RCC 7860 (cell line): ENCODE measurements at regions not wholly inside any gene's neighbourhood (a gene's known extent, or its start where the extent isn't known, plus 50 kb on each side); places are given as distances from the start of the nearest gene placed in this dataset.

Experiments
- DNase-seq: peaks from one replicate; pipeline ENCODE4 v3.0.0-alpha.2; 2015; ENCODE audit warnings: low spot score
- FAIRE-seq: peaks from 2 replicates; lab custom pipeline; 2012; peaks lifted over from hg19 to GRCh38; lab: Jason Lieb, UNC

DNA sequence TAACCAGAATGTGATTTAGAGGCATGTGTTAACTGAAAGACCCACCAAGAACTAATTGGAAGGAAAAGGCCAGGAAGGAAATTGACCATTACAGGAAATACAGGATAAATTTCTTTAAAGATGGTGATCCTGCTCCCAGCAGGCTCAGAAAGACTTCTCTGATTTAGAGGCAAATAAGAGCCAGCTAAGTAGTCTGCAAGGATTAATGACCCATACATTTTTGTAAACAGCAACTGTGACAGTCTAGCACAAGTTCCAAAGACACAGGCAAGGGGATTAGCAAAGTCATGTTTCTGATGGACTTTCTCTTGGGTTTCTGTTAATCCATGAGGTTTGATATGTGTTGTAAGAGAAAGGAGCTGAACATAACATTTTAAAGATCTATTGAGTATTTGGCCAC lies 425.0 kb downstream of the HTR7 start:
- no peak for DNase-seq
- FAIRE-seq, result no peak

DNA sequence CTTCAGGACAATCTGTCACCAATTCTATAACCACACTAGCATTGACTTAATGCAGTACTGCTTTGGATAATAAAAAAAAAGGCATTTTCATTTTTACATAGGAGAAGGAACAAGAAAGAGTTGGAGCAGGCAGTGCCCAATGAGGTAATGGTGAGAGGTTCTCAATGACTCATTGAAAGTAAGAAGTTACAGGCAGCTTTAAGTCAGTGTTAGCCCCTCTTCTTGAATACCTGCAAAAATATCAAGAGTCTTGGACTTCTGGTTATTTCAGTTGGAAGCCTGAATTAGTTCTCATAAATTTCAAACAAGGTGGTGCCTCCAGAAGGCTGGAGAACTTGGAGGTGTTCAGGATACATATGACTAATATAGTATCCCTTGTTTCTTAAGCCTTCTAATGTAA lies 422.5 kb downstream of the HTR7 start:
- no peak for FAIRE-seq
- DNase-seq, result no peak

DNA sequence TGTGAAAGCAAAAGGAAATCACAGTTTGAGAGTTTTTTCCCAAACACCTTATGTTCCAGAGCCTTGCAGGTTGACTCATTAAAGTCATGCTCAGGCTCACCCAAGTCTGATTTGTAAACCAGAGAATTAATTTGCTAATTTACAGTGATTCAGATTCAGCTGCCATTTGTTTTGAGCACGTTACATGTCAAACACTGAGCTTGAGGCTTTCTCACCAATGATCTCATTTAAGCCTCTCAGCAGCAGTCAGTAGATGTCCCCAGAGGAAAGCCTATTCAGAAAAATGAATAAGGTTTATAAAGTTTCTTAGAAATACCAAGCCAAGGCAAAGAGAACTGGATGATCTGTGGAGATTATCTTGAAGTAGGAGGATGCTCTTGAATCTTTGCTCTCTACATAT lies 420.4 kb downstream of the HTR7 start:
- no peak for DNase-seq
- FAIRE-seq, result no peak

DNA sequence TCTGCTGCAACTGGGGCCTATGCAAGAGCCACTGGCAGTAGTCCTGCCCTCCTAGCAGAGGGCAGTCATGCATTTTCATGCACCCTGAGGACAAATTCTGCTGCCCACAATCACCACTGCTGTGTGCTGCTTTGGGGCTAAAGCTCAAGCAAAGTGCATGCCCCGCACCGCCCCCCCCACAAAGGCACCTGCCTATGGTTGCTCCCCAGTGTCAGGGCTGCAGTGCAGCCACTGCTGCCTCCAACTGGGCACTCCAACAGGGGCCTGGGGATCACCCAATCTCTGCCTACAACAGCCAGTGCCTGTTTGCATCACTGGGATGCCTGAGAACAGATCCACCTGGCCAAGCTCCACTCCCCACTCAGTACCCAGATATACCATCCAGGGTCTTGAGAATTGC lies 417.0 kb downstream of the HTR7 start:
- no peak for FAIRE-seq
- no peak for DNase-seq

DNA sequence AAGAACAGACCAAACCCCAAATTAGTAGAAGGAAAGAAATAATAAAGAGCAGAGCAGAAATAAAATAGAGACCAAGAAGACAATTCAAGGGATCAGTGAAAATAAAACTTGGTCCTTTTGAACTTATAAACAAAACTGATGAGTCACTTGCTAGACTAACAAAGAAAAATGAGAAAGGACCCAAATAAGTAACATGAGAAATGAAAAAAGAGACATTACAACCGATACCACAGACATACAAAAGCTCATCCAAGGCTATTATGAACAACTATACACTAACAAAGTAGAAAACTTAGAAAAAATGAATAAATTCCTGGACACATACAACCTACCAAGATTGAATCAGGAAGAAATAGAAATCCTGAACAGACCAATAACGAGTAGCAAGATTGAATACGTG lies 414.5 kb downstream of the HTR7 start:
- no peak for DNase-seq
- FAIRE-seq, result no peak

DNA sequence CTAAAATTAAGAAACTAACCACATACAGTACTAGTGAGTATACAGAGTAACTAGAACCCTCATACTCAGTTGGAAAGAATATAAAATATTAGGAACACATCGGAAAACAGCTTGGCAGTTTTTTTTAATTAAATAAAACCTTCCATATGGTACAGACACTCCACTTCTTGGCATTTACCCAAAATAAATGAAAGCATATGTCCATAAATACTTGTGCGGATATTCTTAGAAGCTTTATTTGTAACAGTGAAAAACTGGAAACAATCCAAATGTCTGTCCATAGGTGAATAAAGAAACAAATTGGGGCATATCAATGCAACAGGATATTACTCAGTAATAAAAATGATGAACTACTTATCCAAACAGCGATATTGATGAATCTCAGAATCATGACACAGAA lies 410.0 kb downstream of the HTR7 start:
- no peak for FAIRE-seq
- DNase-seq, result no peak

DNA sequence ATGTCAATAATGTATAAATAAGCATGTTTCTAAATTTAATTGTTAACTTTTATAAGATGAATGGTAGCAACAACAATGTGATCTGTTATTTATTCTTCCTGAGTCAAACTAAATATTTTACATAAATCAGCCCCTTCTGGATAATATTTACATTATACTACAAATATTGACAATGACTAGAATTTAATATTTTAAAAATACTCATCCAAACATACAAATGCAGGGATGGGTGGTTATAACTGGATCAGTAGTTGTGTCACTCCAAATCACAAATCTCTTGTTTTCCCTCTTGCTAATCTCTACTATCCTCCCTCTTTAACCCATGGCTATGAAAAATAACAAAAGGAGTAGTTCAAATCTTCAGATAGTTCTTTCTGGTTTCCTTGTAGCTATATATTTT lies 407.0 kb downstream of the HTR7 start:
- DNase-seq (no peak), FAIRE-seq (no peak)

DNA sequence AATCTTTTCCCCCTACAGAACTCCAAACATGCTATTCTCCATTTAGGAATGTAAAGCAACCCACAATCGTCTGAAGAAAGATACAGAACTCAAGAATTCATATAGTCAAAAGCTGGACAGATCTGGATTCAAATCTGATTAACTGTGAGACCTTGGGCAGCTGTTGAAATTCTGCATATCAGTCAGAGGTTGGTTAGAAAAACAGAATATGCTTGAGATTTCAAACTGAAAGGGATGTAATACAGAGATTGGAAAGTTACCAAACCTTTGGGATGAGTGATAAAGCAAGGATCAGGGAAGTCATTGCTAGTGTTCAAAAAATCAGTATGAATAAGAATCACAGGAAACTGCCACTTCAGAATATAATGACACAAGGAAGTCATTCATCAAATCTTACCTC lies 406.6 kb downstream of the HTR7 start:
- DNase-seq (peak; percentile 44), FAIRE-seq (peak; percentile 45)

DNA sequence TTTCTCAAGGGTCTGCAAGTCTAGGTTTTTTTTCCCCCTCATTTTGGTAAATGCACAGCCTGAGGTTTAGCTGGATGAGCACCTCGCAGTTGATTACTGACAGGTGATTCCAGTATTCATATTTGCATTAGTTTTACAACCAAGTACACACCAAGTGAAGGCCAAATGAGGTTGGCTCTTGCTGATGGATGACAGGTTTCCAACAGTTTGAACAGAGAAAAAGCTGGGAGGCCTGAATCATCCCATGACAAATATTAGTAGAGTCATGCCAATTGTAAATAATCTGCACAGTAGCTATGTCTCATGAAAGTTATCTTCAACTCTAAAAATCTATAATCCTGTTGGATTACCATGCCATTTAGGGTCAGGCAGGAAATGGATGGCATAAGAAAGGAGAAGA lies 399.8 kb downstream of the HTR7 start:
- FAIRE-seq (no peak), DNase-seq (no peak)

DNA sequence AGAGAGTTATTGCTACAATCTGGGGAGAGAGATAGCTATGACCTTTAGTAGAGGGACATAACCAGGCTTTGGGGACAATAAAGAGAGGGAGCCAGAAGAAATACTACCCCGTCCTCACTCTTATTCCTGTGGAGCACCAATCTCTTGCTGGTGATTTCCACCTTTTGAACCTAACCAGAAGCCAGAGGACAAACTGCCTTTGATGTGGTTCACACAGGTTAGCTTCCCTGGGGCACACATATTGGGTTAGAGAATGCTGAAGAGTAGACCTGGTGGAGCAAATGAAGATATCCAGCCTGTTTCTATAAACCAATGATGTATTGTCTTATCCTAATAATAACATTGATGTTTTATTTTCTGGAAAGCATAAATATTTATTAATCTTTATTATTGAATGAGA lies 399.3 kb downstream of the HTR7 start:
- FAIRE-seq (no peak), DNase-seq (no peak)

DNA sequence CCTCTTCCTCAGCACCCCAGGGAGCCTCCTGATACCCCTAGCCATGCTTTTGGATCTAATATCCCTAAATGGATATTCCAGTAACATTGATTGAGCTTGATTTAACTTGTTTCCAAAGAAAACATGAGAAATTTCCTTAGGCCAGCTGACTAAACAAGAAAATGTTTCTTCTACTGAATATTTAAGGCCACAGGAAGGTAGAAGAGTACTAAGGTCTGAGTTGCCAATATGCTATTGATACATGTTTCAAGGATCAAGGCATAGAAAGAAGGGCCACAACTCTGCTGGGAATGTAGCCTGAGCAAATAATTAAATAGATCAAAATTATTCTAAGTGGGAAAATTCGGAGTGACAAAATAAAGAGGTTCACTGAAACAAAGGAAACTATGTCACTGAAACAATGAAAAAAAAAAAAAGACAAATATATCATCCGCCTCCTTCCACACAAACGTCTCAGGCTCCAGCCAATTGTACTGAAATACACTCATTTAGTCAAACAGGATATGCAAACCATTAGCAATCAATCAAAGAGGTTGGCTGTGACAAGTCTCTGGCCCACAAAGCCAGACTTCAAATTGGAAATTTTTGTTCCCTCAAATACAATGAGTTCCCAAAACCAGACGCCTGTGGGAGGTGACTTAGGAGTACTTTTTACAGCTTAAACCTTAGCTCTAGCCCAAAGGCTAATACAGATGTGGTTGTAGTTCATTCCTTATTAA lies 396.2 kb downstream of the HTR7 start:
- DNase-seq (no peak), FAIRE-seq (no peak)

DNA sequence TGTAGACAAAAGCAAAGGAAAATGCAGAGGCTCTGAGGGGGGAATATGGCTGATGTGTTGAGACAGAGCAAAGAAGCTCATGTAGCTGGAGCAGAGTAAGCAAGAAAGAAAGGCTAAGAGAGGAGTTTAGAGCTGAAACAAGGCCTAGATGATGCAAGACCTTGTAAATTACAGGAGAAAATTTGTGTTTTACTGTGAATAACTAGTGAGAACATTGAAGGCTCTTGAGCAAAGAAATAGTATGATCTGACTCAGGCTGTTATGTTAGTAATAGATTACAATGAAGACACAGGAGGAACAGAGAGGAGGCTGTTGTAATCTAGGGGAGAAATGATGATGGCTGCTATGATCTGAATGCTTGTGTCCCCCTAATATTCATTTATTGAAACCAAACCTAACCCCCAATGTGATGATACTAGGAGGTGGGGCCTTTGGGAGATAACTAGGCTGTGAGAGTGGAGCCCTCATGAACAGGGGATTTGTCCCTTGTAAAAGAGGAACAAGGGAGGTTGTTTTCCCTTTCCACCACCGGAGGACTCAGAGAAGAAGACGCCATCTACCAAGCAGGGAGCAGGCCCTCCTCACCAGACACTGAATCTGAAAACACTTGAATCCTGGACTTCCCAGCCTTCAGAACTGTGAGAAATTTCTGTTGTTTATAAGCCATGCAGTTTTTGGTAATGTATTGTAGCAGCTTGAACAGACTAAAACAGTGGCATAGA lies 394.9 kb downstream of the HTR7 start:
- DNase-seq (no peak), FAIRE-seq (no peak)

DNA sequence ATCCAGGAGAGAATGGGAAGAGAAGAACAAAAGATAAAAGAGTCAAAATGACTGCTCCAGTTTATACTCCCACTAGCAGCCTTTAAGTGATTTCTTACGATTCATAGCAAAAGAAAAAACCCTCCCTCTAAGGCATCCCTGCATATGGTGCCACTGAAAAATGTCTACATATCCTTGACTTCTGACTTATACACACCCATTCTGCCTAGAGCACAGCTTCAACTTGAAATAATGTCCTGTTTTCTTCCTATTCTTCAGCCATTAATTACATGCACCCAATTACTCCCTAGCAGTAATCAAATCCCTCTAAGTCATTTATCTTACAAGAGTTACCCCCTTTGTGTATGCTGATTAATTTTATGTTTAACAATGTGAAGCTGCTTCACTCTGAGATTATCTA lies 393.5 kb downstream of the HTR7 start:
- no peak for DNase-seq
- no peak for FAIRE-seq

DNA sequence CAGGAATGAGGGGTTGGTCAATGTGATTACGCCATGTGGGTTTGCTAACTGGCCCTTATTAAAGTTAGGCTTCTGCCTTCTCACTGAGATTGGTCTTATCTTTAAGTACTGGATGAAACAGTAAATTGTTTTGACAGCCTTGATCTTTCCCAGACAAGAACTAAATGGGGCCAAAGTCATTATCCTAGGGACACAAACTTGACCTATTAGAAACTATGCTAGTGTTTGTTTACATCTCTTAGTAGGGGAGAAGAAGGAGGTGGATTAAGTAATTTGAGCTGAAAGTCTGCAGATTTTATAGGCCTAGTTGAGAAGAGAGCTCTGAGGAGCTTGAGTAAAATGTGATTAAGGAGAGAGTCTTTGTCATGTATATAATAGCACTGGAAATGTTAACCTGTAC lies 386.9 kb downstream of the HTR7 start:
- DNase-seq (no peak), FAIRE-seq (no peak)

DNA sequence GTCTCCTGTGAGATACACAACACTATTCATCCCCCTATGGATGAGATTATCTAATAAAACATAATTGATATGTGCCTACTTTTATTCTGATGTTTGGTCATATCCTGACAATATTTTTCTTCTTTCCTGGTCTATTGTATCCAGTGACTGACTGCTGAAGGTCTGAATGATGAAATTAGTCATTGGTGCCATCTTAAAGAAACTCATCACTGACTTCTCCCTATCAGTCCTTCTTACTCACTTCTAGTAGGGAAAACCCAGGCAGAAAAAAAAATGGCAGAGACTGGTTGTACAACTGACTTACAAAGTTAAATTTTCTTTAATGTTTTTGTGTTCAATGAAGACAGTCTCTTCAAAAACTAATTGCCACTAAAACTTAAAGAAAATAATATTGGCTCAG lies 377.4 kb downstream of the HTR7 start:
- DNase-seq, result no peak
- no peak for FAIRE-seq

DNA sequence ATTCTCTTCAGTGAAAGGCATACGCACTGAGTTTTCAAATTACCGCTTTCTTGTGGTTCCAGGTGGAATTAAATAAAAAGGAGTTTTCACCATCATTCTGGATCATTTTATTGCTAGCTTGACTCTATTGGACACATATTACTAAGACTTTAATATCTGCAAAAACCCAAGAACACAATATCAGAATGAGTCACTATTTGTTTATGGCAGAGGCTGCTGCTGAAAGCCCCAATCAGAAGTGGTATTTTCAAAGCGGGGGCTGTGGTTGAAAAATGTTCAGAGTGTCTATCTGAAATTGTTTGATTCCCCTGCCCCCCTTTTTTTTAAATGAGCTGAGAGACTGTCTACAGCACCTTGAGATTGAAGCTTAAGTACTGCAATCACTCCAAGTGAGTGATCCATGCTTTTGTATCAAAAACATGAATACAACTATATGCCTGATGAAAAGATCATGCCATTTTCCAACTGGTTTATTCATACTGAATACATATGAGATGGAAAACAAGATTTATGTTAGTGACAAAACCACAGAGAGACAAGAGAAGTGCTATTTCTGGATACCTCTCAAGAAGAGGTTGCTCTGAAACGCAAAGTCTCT lies 376.4 kb downstream of the HTR7 start:
- FAIRE-seq (no peak), DNase-seq (no peak)

DNA sequence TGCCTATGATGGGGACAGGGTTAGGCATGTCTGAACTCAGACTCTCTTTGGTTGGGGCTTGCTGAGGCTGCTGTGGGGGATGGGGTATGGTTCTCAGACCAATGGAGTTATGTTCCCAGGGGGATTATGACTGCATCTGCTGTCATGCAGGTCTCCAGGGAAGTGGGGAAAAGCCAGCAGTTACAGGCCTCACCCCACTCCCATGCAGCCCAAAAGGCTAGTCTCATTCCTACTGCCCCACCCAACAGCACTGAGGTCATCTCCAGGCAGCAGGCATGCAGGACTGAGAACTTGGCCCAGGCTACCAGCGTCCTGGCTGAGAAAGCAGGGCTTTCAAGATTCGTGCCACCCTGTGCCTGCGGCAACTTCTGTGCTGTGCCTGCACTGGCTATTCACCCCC lies 373.3 kb downstream of the HTR7 start:
- no peak for FAIRE-seq
- DNase-seq, result no peak

DNA sequence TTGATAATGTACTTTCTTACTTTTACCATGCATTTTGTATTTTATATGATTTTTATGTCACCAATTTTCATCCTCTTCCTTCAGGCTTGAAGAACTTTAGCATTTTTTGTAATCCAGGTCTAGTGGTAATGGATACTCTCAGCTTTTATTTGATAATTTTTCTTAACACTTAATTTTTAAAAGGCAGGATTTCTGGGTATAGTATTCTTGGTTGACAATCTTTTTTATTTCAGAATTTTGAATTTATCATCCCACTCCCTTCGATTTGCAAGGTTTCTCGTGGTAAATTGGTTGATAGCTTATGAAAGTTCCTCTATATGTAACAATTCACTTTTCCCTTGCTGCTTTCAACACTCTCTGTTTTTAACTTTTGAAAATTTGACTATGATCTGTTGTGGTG lies 363.7 kb downstream of the HTR7 start:
- DNase-seq (no peak), FAIRE-seq (no peak)

DNA sequence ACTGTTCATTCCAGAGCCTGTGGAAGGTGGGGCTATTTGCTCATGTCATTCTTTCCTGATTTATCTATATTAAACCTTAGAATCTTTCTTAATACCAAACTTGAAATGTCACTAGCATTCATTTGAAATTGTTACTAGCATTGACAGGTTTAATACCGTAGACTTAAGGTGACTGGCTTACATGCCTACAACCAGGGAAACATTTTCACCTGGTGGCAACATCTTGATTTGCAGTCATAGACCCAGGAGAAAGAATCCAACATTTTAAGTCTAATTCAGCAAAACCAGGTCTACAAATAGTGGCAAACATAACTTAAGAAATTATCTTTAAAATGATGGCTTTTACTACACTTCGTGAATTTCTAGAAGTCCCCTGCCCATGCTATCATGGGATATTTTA lies 353.7 kb downstream of the HTR7 start:
- no peak for DNase-seq
- FAIRE-seq, result no peak

DNA sequence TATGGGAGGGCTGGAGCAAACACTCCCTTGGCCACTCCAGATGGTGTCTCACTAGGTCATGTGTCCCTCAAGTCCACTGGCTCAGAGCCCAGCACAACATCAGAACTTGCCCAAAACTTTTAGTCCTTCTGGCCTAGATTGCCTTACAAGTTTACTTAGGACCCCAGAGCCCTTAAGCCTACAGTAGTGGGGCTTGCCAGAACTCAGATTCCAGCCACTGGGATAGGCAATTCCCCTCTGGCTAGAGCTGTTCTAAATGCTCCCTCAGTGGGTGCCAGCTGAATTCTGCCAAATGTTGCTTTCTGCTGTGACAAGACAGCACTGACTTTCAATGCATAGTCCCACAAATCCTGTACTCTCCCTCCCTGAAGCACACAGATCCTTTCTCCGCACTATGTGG lies 331.1 kb downstream of the HTR7 start:
- FAIRE-seq (no peak), DNase-seq (no peak)

DNA sequence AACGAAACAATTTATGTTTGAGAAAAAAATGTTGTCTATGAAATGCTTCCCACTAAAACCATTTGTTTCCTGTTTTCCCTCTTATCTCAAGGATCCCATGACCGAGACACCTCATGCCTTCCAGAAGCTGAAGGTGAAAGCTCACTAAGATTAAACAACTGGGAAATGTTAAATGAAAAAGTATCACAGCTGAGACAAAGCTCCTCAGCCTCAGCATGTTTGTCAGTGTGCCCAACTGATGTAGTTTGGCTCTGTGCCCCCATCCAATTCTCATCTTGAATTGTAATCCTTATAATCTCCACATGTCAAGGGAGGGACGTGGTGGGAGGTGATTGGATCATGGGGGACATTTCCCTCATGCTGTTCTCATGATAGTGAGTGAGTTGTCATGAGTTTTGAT lies 327.3 kb downstream of the HTR7 start:
- DNase-seq (no peak), FAIRE-seq (no peak)

DNA sequence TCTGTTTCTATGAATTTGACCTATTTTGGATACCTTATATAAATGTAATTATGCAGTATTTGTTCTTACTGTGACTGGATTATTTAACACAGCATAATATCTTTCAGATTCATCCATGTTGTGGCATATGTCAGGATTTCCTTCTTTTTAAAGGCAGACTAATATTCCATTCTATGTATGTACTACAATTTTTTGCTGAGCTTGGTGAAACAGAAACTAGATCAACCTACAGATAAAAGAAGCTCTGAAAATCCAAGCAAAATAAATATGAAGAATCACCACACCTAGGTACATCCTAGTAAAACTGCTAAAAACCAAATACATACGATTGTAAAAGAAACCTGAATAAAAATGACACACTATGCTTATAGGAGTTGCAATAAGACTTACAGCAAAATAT lies 300.5 kb downstream of the HTR7 start:
- DNase-seq (no peak), FAIRE-seq (no peak)
